GM18507 (cell line): ENCODE measurements at regions not wholly inside any gene's neighbourhood (a gene's known extent, or its start where the extent isn't known, plus 50 kb on each side); places are given as distances from the start of the nearest gene placed in this dataset.

ENCODE experiments used
- DNase-seq: peaks from one replicate; pipeline ENCODE4 v3.0.0; 2011; ENCODE audit warnings: low read depth; ENCODE audit not compliant: insufficient read length; ENCODE audit errors: extremely low spot score
- FAIRE-seq: peaks from 2 replicates; lab custom pipeline; 2011; peaks lifted over from hg19 to GRCh38; lab: Jason Lieb, UNC

- peak; percentile 35 for FAIRE-seq
- no peak for DNase-seq
These were observed 238.5 kb upstream of the NAV3 start for GRCh38 chr12:77591959-77592743.

GRCh38 chr12:77590306-77590705 is 240.4 kb upstream of the NAV3 start:
- no peak for FAIRE-seq
- no peak for DNase-seq

GRCh38 chr12:77584860-77585259 is 245.8 kb upstream of the NAV3 start:
- FAIRE-seq (no peak), DNase-seq (no peak)

GRCh38 chr12:77578466-77579220 is 252.1 kb upstream of the NAV3 start:
- FAIRE-seq (no peak), DNase-seq (no peak)

DNA sequence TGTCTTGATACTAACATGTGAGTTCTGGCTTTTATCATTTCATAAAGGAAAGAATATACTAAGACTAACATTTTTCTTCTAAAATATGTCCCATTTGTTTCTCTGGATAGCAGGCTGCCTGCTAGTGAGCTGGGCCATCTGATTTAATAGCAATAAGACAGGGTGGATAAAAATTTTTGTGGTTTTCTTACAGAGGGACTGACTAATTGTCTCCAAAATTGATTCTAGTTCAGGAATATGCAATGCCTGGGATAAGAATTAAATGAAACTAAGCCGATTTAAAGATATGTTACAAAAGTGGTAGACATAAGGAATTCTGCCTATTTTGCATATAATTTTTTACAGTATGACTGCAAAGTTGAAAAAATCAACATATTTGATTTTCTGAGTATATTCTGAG is 252.9 kb upstream of the NAV3 start:
- DNase-seq (no peak), FAIRE-seq (no peak)

GRCh38 chr12:77575376-77575919 is 255.2 kb upstream of the NAV3 start:
- DNase-seq (no peak), FAIRE-seq (no peak)

- FAIRE-seq: no peak
These were observed 258.3 kb upstream of the NAV3 start for GRCh38 chr12:77572371-77572770.

DNA sequence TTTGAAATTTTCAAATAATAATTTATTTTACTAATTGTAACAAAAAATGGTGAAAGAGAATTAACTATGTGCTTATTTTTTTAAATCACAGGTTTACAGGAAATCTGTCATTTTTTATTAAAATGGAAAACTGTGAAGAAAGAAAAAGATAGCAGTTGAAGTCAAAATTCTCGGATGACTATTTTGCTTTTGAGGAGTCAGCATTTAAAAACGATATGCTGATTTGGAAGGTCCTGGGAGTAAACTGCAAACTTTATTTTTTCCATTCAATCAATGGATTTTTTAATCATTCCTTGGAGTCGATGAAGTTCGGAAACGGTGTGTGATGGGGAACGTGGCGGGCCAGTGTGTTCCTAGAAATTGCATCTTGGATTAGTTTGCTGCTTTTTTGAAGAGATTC is 258.9 kb upstream of the NAV3 start:
- no peak for FAIRE-seq
- no peak for DNase-seq

More at GRCh38 chr12:77572371-77572770, 258.3 kb upstream of the NAV3 start:
- no peak for DNase-seq

DNA sequence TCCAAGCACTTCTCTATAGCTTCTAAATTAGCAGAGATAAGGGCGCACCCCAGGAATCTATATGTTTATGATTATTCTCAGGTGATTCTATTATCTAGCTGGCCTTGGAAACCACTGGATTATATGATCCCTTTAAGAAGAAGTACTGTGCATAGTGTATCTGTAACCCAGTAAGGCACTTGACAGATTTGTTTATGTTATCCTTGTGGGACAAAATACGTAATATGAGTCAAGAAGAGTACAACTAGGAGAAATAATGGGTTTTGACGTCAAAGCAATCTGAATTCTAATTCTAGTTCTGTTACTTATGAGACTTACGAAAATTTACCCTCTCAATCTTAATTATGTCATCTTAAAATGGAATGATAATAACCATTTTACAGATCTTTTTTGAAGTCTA is 259.6 kb upstream of the NAV3 start:
- DNase-seq (no peak), FAIRE-seq (no peak)

- no peak for DNase-seq
- no peak for FAIRE-seq
These were observed 260.8 kb upstream of the NAV3 start for GRCh38 chr12:77569876-77570275.

DNA sequence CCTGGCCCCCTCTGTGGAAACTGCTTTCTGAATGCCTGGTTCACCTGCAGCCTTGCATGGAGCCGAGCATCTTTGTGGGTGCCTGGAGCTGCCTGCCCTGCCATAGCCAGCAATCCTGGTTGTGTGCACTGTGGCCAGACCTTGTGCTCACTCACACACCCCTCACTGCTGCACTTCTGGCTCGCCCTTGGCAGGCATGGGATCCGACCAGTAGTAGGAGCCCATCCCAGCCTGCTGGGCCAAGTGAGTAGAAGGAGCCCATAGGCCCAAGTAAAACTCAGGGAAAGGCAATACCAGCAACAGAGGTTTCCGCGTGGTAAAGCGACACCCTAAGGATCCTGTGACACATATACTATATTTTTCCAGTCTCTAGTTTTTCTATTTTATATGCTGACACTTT is 270.0 kb upstream of the NAV3 start:
- FAIRE-seq (no peak), DNase-seq (no peak)

DNA sequence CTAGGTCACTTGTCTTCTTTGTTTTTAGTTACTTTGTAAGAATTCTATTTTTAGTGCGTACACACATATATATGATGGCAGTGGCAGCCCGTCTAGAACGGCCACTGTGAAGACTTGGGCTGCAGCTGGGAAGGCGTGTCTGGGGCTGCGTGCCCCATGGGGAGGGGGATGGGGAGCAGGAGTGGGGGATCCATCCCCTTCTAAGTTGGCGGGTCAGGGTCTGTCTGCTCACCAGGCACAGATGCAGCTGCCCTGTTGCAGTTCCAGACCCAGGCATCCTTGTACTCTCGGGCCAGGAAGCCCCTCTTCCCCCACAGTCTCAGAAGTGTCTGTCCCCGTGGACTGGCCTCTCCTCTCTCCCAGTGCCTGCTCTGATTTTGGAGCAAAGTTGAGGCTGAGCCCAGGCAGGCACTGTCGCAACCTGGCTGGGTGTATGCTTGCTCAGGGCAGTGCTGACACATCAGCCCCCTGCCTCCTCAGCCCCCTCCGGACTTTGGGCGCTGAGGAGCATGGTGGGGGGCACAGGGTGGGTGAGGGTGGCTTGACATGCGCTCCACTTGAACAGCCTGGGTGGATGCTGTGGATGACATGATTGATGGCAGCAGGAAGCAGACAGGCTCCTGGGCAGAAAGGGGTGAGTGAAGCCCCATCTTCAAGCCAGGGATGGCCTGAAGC is 271.2 kb upstream of the NAV3 start:
- FAIRE-seq (no peak), DNase-seq (no peak)

GRCh38 chr12:77555074-77555473 is 275.6 kb upstream of the NAV3 start:
- DNase-seq (no peak), FAIRE-seq (no peak)

DNA sequence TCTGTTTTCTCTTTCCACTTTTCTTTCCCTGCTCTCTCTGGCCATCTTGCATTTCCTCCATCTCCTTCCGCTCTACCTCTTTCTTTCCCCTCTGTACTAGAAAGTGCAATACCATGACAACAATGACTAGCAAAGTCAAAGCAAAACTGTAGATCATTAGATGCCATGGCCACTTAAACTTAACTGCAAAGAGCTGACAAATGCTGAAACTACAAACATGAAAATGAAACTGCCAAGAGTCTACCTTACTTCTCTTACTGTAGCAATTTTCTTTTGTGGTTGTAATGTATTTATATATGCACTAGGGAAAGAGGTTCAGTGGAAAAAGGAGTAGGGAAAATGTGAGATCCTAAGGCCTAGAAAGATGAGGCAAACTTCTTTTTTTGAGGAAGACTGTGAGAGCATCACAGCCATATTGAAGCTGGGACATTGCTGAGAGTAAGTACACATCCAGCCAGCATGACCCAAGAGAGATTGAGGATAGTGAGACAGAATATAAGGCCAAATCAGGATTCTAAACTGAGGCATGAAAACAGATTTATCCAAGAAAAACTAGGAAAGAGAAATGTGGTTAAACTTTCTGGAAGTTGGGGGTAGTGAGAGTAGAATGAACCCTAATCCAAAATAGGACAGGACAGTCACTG is 276.6 kb upstream of the NAV3 start:
- peak; percentile 98 for FAIRE-seq
- peak; percentile 18 for DNase-seq

- FAIRE-seq (no peak), DNase-seq (no peak)
These were observed 281.1 kb upstream of the NAV3 start for GRCh38 chr12:77549383-77550128.

- FAIRE-seq: no peak
- no peak for DNase-seq
These were observed 281.9 kb upstream of the NAV3 start for GRCh38 chr12:77548797-77549196.

DNA sequence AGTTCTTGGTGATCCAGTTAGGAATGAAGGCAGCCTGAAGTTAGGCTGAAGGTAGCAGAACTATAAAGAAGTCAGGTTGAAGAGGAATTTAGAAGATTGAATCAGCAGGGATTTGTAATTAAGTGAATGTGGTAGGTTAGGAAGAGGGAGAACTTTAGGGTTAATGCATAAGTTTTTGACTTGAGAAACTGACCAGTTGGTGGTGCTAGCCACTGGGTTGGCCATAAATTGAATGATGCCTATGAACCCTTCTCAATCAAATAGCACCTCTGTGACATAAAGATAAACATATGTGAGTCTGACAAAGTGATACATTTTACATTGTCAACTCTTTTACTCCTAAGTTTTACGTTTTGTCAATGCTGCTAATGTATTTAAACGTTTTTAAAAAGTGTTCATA is 290.6 kb upstream of the NAV3 start:
- peak; percentile 29 for FAIRE-seq

GRCh38 chr12:77537663-77538062 is 293.0 kb upstream of the NAV3 start:
- DNase-seq (no peak), FAIRE-seq (no peak)

More for the DNA sequence above, 290.6 kb upstream of the NAV3 start:
- no peak for DNase-seq

DNA sequence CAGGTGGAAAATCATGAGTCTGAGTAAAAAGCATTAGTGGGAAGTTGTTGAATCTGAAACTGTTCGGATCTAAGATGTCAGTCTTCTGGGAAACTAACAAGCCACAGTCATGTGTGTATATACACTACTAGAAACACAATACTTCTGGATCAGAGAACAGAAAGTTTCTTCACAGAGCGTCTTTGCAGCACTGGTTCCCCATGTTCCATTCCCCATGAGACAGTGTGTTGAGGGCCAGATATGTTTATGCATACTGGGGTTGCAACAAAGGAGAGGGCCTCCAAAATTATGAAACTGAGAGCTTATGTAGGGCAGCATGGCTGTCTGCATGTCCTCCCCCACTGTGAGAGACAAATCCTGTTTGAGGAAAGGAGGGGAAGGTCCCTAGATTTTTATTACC is 295.0 kb upstream of the NAV3 start:
- no peak for FAIRE-seq
- no peak for DNase-seq
